GM12878 (cell line): ENCODE measurements at regions not wholly inside any gene's neighbourhood (a gene's known extent, or its start where the extent isn't known, plus 50 kb on each side); places are given as distances from the start of the nearest gene placed in this dataset.

Experiments used
- ATAC-seq: fragments of 200-7000 bp; cut with Tn5 transposase; 3 replicates; pipeline ENCODE4 v1.9.1; 2020; ENCODE audit warnings: mild to moderate bottlenecking, moderate library complexity
- BruUV-seq: library from RNA; stranded (reverse); fragments of 400-500 nt; replicated peaks from 2 replicates; lab custom pipeline; 2021; lab: Mats Ljungman, UMichigan
- CTCF ChIA-PET: fragments of 300-600 bp; sonication (Branson Sonifier 250); formaldehyde crosslinking; extraction: SDS; loops from one replicate; lab custom pipeline; 2021; ENCODE audit warnings: inconsistent platforms; lab: Yijun Ruan, JAX
- POLR2A ChIA-PET: fragments of 350-600 bp; formaldehyde crosslinking; extraction: SDS; loops from one replicate; lab custom pipeline; 2021; ENCODE audit warnings: inconsistent platforms; lab: Charles Lee
- RAD21 ChIA-PET: fragments of 300-600 bp; sonication (Branson Sonifier 250); formaldehyde crosslinking; loops from one replicate; lab custom pipeline; 2023; ENCODE audit warnings: antibody characterized with exemption; ENCODE audit not compliant: unreplicated experiment; lab: Charles Lee
- SMC1A ChIA-PET: fragments of 300-600 bp; sonication (Branson Sonifier 250); formaldehyde crosslinking; loops from one replicate; lab custom pipeline; 2023; ENCODE audit not compliant: unreplicated experiment, uncharacterized antibody; lab: Charles Lee
- DNase-seq: peaks from one replicate; pipeline ENCODE4 v3.0.0-alpha.2; 2011; ENCODE audit warnings: low read depth, low spot score
- FAIRE-seq: peaks from 3 replicates; lab custom pipeline; 2011; peaks lifted over from hg19 to GRCh38; lab: Jason Lieb, UNC
- H2AFZ ChIP-seq: 2 replicates; pipeline ENCODE4 v1.6.0; 2011; ENCODE audit warnings: low read depth, low read length, control low read depth; ENCODE audit not compliant: control insufficient read depth
- H3K27ac ChIP-seq: 2 replicates; pipeline ENCODE4 v1.5.1; 2011; ENCODE audit warnings: control low read depth; ENCODE audit not compliant: control insufficient read depth, insufficient read depth
- H3K27me3 ChIP-seq, 2 experiments: replicated peaks in 1 of 2; 2 replicates each; pipeline versions ENCODE4 v1.6.0 to v1.6.1; 2011; ENCODE audit warnings: low read length in 1 of 2; ENCODE audit not compliant: control insufficient read depth in 2 of 2, insufficient read depth in 2 of 2
- H3K36me3 ChIP-seq, 2 experiments: 2 replicates each; pipeline ENCODE4 v1.5.1; 2011; ENCODE audit warnings: low read length in 1 of 2; ENCODE audit not compliant: control insufficient read depth in 2 of 2, insufficient read depth in 2 of 2
- H3K4me1 ChIP-seq: 2 replicates; pipeline ENCODE4 v1.6.1; 2011; ENCODE audit warnings: mild to moderate bottlenecking, low read length, moderate library complexity, mixed read lengths; ENCODE audit not compliant: control insufficient read depth, insufficient read depth
- H3K4me2 ChIP-seq: 2 replicates; pipeline ENCODE4 v1.6.0; 2011; ENCODE audit warnings: control low read depth; ENCODE audit not compliant: control insufficient read depth, insufficient read depth
- H3K4me3 ChIP-seq: fragments of 200-600 bp; sonication (generic); 2 replicates; pipeline ENCODE4 v1.5.1; 2016
- H3K79me2 ChIP-seq: 2 replicates; pipeline ENCODE4 v1.6.0; 2011; ENCODE audit warnings: low read length; ENCODE audit not compliant: control insufficient read depth, insufficient read depth
- H3K9ac ChIP-seq: 2 replicates; pipeline ENCODE4 v1.8.0; 2011; ENCODE audit warnings: low read length, control low read depth, mixed read lengths; ENCODE audit not compliant: control insufficient read depth, insufficient read depth
- H3K9me3 ChIP-seq: replicated peaks from 3 replicates; pipeline ENCODE4 v1.5.1; 2011; ENCODE audit warnings: mild to moderate bottlenecking, low read length; ENCODE audit not compliant: control insufficient read depth, insufficient read depth
- H4K20me1 ChIP-seq: 2 replicates; pipeline ENCODE4 v1.6.0; 2011; ENCODE audit not compliant: control insufficient read depth, insufficient read depth
- CHD4 ChIP-seq: fragments of 200-600 bp; sonication (generic); IDR thresholded peaks from 2 replicates; pipeline ENCODE4 v1.6.1; 2016; ENCODE audit warnings: mild to moderate bottlenecking
- CREM ChIP-seq: IDR thresholded peaks from 2 replicates; pipeline ENCODE4 v1.6.1; 2014; ENCODE audit warnings: antibody characterized with exemption, low read depth
- FOXK2 ChIP-seq: fragments of 450-650 bp; IDR thresholded peaks from 2 replicates; pipeline ENCODE4 v1.6.1; 2017; ENCODE audit warnings: mild to moderate bottlenecking, moderate library complexity
- IKZF2 ChIP-seq, 2 experiments: fragments of 450-650 bp; IDR thresholded peaks; 2 replicates each; pipeline ENCODE4 v1.6.1; 2017; ENCODE audit warnings: mild to moderate bottlenecking in 2 of 2, moderate library complexity in 2 of 2
- JUNB ChIP-seq: IDR thresholded peaks from 2 replicates; pipeline ENCODE4 v1.6.1; 2016; ENCODE audit warnings: antibody characterized with exemption, mild to moderate bottlenecking
- MTA3 ChIP-seq: IDR thresholded peaks from 2 replicates; pipeline ENCODE4 v1.6.1; 2012; ENCODE audit warnings: low read length, inconsistent platforms, borderline replicate concordance
- NFYA ChIP-seq: IDR thresholded peaks from 2 replicates; pipeline ENCODE4 v1.6.1; 2011; ENCODE audit warnings: low read depth, mild to moderate bottlenecking, low read length, improper control_type of control experiment, borderline replicate concordance
- RAD51 ChIP-seq: fragments of 450-650 bp; IDR thresholded peaks from 2 replicates; pipeline ENCODE4 v1.6.1; 2016; ENCODE audit warnings: moderate library complexity, mild to moderate bottlenecking, inconsistent platforms
- RUNX3 ChIP-seq: IDR thresholded peaks from 2 replicates; pipeline ENCODE4 v1.6.1; 2012; ENCODE audit warnings: low read length, inconsistent platforms
- TAF1 ChIP-seq: IDR thresholded peaks from 2 replicates; pipeline ENCODE4 v1.6.1; 2011; ENCODE audit warnings: mild to moderate bottlenecking, low read depth, low read length, borderline replicate concordance
- TCF3 ChIP-seq: IDR thresholded peaks from 2 replicates; pipeline ENCODE4 v1.6.1; 2012; ENCODE audit warnings: low read depth, mild to moderate bottlenecking, low read length, borderline replicate concordance; ENCODE audit not compliant: insufficient read depth
- ZNF384 ChIP-seq: IDR thresholded peaks from 2 replicates; pipeline ENCODE4 v1.6.1; 2012; ENCODE audit warnings: low read depth, mild to moderate bottlenecking, low read length, improper control_type of control experiment, borderline replicate concordance
- whole genome bisulfite sequencing: methylation state at CpG from one replicate; pipeline ENCODE4 v1.1.6; 2016; ENCODE audit warnings: low lambda C conversion rate; ENCODE audit not compliant: insufficient replicate concordance, insufficient coverage; ENCODE audit errors: missing lambda C conversion rate; 5-methylcytosine and 5-hydroxymethylcytosine counted together
- in situ Hi-C: fragments of 300-500 bp; cut with MboI; formaldehyde crosslinking; loops from 9 replicates; pipeline ENCODE4 v1.14.3; 2018; ENCODE audit warnings: mixed read lengths
- intact Hi-C: fragments of 100-400 bp; cut with micrococcal nuclease; formaldehyde crosslinking; loops from one replicate; pipeline ENCODE4 v1.14.2; 2022; ENCODE audit not compliant: unreplicated experiment
- TF ChIP-seq, protein P1 (sequence below): fragments of 150-350 bp; IDR thresholded peaks from 2 replicates; pipeline ENCODE4 v1.6.1; 2016; ENCODE audit warnings: low read depth, low read length
- TF ChIP-seq, protein P2 (sequence below): fragments of 450-650 bp; IDR thresholded peaks from 2 replicates; pipeline ENCODE4 v1.6.1; 2017; ENCODE audit warnings: low read depth, mild to moderate bottlenecking, moderate library complexity

DNA sequence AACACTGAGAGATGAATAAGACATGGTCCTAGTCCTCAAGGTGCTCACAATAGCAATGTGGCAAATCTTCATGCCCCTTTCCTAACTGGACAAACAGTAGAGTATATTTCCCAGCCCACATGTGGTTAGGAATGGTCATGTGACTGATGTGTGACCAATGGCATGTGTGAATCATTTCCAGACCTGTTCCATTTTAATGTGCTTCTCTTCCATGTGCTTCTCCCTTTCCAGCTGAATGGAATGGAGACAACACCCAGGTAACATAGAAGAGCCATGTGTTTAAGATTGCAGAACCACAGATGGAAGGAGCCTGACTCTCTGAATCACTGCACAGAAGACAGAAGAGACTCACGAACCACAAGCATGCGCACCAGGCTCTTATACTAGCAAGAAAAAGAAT is 409.9 kb upstream of the NFIA start:
- ChIA-PET RAD21 (no interaction called here), POLR2A (no interaction called here), SMC1A (no interaction called here), CTCF (interaction anchor here (0.6 kb wide), 1 partner anchor 319 kb away, joined by 3 read pairs; no protein-coding TSS in a partner anchor)
- no peak for ATAC-seq
- Histone ChIP-seq H4K20me1 (no peaks in the 10 kb centered on the region), H3K9me3 (no peaks in the 10 kb centered on the region), H3K27ac (no peak overlapping the region), H3K4me3 (no peak overlapping the region), H3K27me3 (no peaks in the 10 kb centered on the region; a peak in 1 of 4 replicates), H3K4me2 (no peak overlapping the region), H3K79me2 (no peaks in the 10 kb centered on the region), H2AFZ (no peak overlapping the region), H3K36me3 (no peaks in the 10 kb centered on the region), H3K9ac (no peak overlapping the region), H3K4me1 (no peaks in the 10 kb centered on the region)
- DNase-seq: no peak
- intact Hi-C loops (no loop called here), in situ Hi-C loops (no loop called here)
- TF ChIP-seq RAD51 (no peak), NFYA (no peak), MTA3 (no peak), ZNF384 (no peak), CREM (no peak), RUNX3 (no peak), TAF1 (no peak), IKZF2 (IDR thresholded peaks at IDR 0.05) (no peak), CHD4 (no peak), JUNB (no peak), TCF3 (no peak), FOXK2 (no peak)
- TF ChIP-seq, protein P1, sequence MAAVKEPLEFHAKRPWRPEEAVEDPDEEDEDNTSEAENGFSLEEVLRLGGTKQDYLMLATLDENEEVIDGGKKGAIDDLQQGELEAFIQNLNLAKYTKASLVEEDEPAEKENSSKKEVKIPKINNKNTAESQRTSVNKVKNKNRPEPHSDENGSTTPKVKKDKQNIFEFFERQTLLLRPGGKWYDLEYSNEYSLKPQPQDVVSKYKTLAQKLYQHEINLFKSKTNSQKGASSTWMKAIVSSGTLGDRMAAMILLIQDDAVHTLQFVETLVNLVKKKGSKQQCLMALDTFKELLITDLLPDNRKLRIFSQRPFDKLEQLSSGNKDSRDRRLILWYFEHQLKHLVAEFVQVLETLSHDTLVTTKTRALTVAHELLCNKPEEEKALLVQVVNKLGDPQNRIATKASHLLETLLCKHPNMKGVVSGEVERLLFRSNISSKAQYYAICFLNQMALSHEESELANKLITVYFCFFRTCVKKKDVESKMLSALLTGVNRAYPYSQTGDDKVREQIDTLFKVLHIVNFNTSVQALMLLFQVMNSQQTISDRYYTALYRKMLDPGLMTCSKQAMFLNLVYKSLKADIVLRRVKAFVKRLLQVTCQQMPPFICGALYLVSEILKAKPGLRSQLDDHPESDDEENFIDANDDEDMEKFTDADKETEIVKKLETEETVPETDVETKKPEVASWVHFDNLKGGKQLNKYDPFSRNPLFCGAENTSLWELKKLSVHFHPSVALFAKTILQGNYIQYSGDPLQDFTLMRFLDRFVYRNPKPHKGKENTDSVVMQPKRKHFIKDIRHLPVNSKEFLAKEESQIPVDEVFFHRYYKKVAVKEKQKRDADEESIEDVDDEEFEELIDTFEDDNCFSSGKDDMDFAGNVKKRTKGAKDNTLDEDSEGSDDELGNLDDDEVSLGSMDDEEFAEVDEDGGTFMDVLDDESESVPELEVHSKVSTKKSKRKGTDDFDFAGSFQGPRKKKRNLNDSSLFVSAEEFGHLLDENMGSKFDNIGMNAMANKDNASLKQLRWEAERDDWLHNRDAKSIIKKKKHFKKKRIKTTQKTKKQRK: no peak
- TF ChIP-seq, protein P2, sequence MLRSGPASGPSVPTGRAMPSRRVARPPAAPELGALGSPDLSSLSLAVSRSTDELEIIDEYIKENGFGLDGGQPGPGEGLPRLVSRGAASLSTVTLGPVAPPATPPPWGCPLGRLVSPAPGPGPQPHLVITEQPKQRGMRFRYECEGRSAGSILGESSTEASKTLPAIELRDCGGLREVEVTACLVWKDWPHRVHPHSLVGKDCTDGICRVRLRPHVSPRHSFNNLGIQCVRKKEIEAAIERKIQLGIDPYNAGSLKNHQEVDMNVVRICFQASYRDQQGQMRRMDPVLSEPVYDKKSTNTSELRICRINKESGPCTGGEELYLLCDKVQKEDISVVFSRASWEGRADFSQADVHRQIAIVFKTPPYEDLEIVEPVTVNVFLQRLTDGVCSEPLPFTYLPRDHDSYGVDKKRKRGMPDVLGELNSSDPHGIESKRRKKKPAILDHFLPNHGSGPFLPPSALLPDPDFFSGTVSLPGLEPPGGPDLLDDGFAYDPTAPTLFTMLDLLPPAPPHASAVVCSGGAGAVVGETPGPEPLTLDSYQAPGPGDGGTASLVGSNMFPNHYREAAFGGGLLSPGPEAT: no peak
- FAIRE-seq: no peak
- BruUV-seq: no TSS peak
- WGBS: 63% methylated on average over 2 of the region's 2 CpGs
